ENCODE measurements at regions not wholly inside any gene's neighbourhood (a gene's known extent, or its start where the extent isn't known, plus 50 kb on each side); places are given as distances from the start of the nearest gene placed in this dataset.

DNA sequence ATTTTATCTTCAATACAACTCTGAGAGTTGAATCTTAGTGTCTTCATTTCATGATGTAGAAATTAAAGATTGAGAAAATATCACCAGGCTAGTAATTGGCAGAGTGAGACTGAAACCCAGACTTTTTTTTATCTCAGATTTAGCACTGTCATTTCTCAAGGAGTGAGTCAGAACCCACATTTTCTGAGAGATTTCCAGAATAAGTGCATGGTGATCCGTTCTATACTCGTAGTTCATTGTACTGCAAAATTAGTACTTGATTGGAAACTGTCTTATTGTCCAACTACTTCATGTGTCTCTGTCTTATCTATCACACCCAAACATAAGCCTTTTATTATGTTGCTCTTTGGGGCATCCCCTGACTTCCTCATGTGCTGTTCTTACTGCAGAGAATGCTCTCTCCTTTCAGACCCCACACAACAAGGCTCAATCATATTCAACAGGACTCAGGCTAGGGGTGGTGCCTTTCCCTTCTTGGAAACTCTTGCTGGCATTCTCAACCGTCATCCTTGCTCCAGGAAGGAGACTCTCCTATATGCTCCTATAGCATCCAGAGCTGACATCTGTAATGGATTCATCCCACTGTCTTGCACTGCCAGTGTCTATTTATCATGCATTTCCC is 76.7 kb upstream of the BLID start:
- H3K27ac ChIP-seq = peak overlapping the region in 2 of 4 donors; percentile 35 to 43
- TF ChIP-seq POLR2A (IDR thresholded peaks at IDR 0.05) (no peak), POLR2AphosphoS5 (IDR thresholded peaks at IDR 0.05) (no peak), EP300 (IDR thresholded peaks at IDR 0.05) (no peak)
- TF ChIP-seq, protein P1, sequence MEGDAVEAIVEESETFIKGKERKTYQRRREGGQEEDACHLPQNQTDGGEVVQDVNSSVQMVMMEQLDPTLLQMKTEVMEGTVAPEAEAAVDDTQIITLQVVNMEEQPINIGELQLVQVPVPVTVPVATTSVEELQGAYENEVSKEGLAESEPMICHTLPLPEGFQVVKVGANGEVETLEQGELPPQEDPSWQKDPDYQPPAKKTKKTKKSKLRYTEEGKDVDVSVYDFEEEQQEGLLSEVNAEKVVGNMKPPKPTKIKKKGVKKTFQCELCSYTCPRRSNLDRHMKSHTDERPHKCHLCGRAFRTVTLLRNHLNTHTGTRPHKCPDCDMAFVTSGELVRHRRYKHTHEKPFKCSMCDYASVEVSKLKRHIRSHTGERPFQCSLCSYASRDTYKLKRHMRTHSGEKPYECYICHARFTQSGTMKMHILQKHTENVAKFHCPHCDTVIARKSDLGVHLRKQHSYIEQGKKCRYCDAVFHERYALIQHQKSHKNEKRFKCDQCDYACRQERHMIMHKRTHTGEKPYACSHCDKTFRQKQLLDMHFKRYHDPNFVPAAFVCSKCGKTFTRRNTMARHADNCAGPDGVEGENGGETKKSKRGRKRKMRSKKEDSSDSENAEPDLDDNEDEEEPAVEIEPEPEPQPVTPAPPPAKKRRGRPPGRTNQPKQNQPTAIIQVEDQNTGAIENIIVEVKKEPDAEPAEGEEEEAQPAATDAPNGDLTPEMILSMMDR (IDR thresholded peaks at IDR 0.05) = no peak
- no peaks in the 10 kb centered on the region for H3K36me3 ChIP-seq
- H3K4me1 ChIP-seq = peaks cover 0 to 34% (median 21%) of the 10 kb centered on the region in 4 donors
- intact Hi-C loops (cut with DNase I) = no loop called here
- H3K4me3 ChIP-seq = no peak overlapping the region
- no peak for DNase-seq
- H3K27me3 ChIP-seq = no peaks in the 10 kb centered on the region
- 60 to 67% methylated on average over 3 of the region's 3 CpGs for WGBS, 2 donors
- H3K9me3 ChIP-seq = no peaks in the 10 kb centered on the region

GRCh38 chr11:122190768-122191167 is 74.8 kb upstream of the BLID start:
- no peak overlapping the region for H3K4me3 ChIP-seq
- H3K4me1 ChIP-seq = peaks cover 0 to 26% (median 15%) of the 10 kb centered on the region in 4 donors
- H3K36me3 ChIP-seq = no peaks in the 10 kb centered on the region
- no peaks in the 10 kb centered on the region for H3K27me3 ChIP-seq
- no peaks in the 10 kb centered on the region for H3K9me3 ChIP-seq
- no peak for DNase-seq
- 64 to 84% methylated on average over 2 of the region's 2 CpGs for WGBS, 2 donors
- intact Hi-C loops (cut with DNase I) = no loop called here
- H3K27ac ChIP-seq = peak overlapping the region in 2 of 4 donors; percentile 78 to 85
- TF ChIP-seq POLR2A (IDR thresholded peaks at IDR 0.05) (no peak), POLR2AphosphoS5 (IDR thresholded peaks at IDR 0.05) (no peak), EP300 (IDR thresholded peaks at IDR 0.05) (no peak)
- TF ChIP-seq, protein P1 (IDR thresholded peaks at IDR 0.05) = no peak

- Histone ChIP-seq H3K4me1 (peaks cover 0 to 23% (median 13%) of the 10 kb centered on the region in 4 donors), H3K27me3 (no peaks in the 10 kb centered on the region), H3K4me3 (no peak overlapping the region), H3K9me3 (no peaks in the 10 kb centered on the region), H3K27ac (peak overlapping the region; percentile 68 to 85 (median 75)), H3K36me3 (no peaks in the 10 kb centered on the region)
- TF ChIP-seq POLR2AphosphoS5 (IDR thresholded peaks at IDR 0.05) (peak; percentile 31 to 77 (median 56)), EP300 (IDR thresholded peaks at IDR 0.05) (peak in 1 of 4 donors; percentile 4)
- TF ChIP-seq, protein P1 (IDR thresholded peaks at IDR 0.05) = no peak
- DNase-seq = no peak
- intact Hi-C loops (cut with DNase I) = no loop called here
- 85 to 87% methylated on average over 2 of the region's 2 CpGs for WGBS, 2 donors
Measured at GRCh38 chr11:122189229-122189628, 73.2 kb upstream of the BLID start.

DNA sequence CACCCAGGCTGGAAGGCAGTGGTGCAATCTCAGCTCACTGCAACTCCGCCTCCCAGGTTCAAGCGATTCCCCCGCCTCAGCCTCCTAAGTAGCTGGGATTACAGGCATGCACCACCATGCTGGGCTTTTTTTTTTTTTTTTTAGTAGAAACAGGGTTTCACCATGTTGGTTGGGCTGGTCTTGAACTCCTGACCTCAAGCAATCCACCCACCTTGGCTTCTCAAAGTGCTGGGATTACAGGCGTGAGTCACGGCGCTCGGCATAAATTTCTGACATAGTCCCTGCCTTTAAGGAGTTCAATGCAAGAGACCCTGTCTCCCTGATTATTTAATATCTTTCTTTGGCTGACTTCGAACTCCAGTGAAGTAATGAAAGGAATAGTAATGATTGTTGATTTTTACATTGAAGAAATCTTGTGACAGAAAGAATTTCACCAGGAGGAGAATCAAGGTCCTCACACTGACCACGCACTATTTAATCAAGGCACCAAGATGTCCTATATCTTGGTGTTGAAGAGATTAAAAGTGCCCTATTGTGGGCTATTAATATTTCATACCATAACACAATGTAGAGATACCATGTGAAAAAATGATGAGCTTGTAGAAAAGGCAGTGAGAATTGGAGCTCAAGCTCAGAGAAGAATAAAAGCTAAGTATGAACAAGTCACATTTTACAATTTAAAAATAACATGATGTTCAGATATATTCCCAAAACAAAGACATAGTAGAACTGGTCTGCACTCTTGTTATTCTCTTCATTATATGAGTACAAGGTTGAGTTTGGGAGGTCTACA is 71.6 kb upstream of the BLID start:
- intact Hi-C loops (cut with DNase I) = no loop called here
- H3K4me1 ChIP-seq = peaks cover 0 to 23% (median 12%) of the 10 kb centered on the region in 4 donors
- no peaks in the 10 kb centered on the region for H3K27me3 ChIP-seq
- DNase-seq = no peak
- no peaks in the 10 kb centered on the region for H3K9me3 ChIP-seq
- TF ChIP-seq POLR2AphosphoS5 (IDR thresholded peaks at IDR 0.05) = no peak
- TF ChIP-seq EP300 (IDR thresholded peaks at IDR 0.05) = no peak
- TF ChIP-seq, protein P1 (IDR thresholded peaks at IDR 0.05) = no peak
- no peak for TF ChIP-seq POLR2A (IDR thresholded peaks at IDR 0.05)
- 92 to 93% methylated on average over 9 of the region's 9 CpGs for WGBS, 2 donors
- H3K27ac ChIP-seq = peak overlapping the region in 3 of 4 donors; percentile 30 to 85 (median 72)
- no peaks in the 10 kb centered on the region for H3K36me3 ChIP-seq
- no peak overlapping the region for H3K4me3 ChIP-seq
